GM19438 (cell line): ENCODE measurements at regions not wholly inside any gene's neighbourhood (a gene's known extent, or its start where the extent isn't known, plus 50 kb on each side); places are given as distances from the start of the nearest gene placed in this dataset.
"Not testable (repeated sequence)": the region's sequence is repeated elsewhere in the genome, so short reads cannot be mapped to it uniquely, and the experiment has no call there.

Experiments used
- ATAC-seq: cut with Tn5 transposase; IDR thresholded peaks from one replicate; pipeline ENCODE4 v1.9.1; 2021; ENCODE audit warnings: low read depth; ENCODE audit not compliant: unreplicated experiment

DNA sequence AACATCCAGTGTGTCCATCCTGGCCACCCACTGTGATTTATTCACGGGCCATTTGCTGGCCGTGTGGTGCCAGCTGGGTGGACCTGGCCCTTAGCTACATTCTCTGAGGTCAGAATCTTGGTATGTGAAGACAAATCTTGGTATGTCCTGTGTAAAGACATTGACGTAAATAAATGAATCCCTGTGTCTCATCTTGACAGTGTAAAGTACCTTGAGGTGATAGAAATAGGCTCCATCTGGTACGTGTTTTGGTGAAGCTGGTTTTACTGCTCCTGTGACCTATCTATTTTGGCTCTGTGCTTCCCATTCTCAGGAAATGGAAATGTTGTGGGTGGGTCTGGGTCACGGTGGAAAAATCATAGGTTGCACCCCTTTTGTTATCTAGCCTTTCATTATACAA lies 245.4 kb upstream of the ANKH start:
- no peak for ATAC-seq

DNA sequence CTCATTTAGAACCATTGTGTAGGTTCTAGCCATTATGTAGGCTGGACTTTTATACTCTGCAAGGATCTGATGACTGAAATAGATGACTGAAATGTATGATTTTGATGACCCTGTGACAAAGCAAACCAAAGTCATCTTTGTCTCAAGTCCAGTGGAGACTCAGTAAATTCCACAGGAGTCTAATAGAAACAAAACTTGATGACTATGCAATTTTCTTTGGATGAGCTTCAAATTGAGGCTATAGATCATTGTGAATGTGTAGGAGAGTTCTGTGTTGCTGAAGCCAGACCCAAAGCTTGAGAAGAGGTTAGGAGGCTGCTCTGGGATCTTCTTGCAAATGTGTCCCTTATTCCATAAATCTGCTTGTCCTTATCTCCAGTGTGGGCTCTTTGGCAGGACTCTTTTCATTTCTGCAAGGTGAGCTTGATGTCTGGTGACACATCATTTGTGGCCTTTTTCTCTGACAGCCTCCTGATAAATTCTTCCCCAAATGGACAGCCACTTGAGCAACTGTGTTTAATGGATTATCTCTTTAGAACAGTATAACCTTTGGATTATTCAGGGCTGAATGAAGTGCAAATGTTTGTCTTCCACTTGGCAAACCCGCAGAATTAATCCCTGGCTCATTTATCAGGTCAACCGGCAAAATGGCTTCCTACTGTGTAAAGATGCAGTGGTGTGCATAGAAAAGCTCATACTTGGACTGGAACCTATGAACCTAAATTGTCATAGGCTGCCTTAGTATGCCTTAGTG lies 235.1 kb upstream of the ANKH start:
- no peak for ATAC-seq

GRCh38 chr5:15105799-15106393 lies 234.3 kb upstream of the ANKH start:
- no peak for ATAC-seq

GRCh38 chr5:15103864-15104263 lies 232.3 kb upstream of the ANKH start:
- ATAC-seq = no peak

DNA sequence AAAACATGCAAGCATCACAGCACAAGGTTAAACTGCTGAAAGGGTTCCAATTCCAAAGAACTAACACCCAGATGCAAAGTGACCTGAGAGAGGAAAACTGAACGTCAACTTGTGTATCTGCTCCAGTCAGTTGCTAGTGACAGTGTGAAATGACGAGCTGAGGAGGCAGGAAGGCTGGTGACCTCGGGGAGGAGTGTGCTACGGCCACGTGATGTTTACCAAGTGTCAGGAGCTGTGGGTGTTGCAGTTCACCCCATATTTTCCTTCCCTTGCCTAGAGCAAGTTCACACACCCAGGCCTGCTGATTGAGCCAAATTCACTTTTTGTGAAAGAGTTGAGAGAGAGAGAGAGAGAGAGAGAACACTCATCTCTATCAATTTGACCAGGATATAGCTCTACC lies 231.6 kb upstream of the ANKH start:
- no peak for ATAC-seq

- ATAC-seq = no peak
These were observed 226.0 kb upstream of the ANKH start for GRCh38 chr5:15097552-15097951.

DNA sequence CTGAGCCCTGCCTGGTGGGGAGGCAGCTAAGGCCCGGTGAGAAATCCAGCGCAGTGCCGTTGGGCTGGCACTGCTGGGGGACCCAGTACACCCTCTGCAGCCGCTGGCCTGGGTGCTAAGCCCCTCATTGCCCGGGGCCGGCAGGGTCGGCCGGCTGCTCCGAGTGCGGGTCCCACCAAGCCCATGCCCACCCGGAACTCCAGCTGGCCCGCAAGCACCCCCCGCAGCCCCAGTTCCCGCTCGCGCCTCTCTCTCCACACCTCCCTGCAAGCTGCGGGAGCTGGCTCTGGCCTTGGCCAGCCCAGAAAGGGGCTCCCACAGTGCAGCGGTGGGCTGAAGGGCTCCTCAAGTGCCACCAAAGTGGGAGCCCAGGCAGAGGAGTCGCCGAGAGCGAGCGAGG lies 225.1 kb upstream of the ANKH start:
- not testable (repeated sequence) for ATAC-seq

GRCh38 chr5:15092801-15093200 lies 221.2 kb upstream of the ANKH start:
- ATAC-seq = no peak

- no peak for ATAC-seq
These were observed 214.1 kb upstream of the ANKH start for GRCh38 chr5:15085671-15086070.

DNA sequence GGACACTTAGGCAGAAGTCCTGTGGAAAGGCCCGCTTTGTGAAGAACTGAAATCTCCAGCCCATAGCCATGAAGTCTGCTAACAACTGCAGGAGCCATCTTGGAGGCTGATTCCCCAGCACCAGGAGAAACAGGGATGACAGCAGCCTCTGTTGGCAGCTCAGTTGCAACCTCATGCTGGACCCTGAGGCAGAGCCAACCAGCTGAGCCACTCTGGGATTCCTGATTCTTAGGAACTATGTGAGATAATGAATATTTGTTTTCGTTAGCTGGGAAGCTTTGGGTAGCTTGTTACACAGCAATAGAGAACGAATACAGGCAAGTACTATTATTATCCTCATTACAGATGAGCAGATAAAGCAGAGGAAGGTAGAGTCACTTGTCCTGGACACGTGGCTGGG lies 210.5 kb upstream of the ANKH start:
- no peak for ATAC-seq

- no peak for ATAC-seq
These were observed 208.6 kb upstream of the ANKH start for GRCh38 chr5:15080219-15080618.

- ATAC-seq = no peak
These were observed 208.0 kb upstream of the ANKH start for GRCh38 chr5:15079566-15079965.

GRCh38 chr5:15074651-15075050 lies 203.1 kb upstream of the ANKH start:
- no peak for ATAC-seq

DNA sequence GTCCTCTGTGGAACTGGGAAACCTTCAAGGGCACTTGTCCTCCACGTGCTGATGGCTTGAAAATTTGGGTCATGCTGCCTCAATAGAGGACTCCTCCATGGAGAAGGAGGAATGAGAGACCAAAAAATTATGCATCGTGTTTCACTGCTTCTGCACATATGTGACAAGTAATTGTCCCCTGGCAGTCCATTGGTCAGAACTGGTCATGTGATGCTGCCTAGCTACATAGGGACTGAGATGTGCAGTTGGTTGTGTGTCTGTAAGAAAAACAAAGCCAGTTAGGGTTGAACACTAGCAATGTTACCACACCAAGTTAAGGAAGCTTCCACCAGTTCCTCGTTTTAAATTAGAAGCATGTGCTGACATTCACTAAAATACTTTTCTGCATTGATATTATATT lies 201.9 kb upstream of the ANKH start:
- no peak for ATAC-seq

DNA sequence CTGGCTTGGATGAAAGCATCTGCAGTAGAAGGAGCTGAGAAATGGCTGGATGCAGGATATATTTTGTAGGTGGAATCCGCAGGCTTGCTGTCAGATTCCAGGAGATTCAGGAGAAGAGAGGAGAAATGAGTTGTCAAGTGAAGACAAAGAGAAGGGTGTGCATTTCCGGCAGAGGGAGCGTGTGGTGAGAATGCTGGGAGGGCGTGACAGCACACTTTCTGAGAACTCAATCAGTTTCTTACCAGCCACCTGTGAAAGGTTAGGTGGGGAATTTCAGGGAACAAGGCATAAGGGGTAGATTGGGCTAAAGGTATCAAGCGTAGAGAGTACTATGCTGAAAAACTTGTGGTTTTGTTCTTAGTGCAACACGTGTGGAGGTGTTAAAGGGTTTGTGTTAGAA lies 199.3 kb upstream of the ANKH start:
- ATAC-seq = no peak

DNA sequence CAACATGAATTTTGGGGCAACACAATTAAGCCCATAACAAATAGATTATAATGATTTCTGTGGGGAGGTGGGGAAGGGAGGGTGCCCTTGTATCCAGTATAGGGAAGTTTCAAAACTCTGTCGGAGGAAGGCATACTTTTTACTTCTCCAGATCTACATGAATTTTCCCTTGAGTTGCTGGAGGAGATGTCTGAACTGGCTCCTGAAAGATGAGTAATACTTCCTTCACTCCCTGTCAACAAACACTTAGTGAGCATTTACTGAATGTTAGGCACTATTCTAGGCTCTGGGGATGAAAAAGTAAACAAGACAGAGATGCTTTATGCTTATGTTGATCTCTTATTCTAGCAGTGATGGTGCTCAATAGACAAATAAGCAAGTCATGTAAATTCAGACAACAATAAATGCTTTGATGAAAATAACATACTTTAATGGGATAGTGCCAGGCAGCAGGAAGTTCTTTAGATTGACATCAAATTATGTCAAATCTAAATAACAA lies 197.9 kb upstream of the ANKH start:
- ATAC-seq = no peak

- ATAC-seq = no peak
These were observed 193.5 kb upstream of the ANKH start for GRCh38 chr5:15065091-15065490.

DNA sequence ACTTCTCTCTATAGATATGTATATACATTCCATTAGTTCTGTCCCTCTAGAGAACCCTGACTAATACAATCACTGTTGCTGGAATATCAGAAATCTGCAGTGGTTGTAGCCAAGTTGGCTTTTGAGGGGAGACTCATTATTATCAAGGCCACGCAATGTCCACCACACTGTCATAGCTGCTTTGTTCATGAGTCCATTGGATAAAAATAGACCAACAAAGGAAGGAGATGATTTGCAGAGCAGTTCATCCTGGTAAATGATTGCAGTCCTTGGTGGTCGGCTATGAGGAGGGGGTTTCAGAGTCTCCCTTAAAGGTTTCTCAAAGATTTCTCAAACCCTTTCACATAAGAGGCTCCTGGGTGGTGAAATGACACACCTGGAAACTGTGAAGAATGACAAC lies 192.8 kb upstream of the ANKH start:
- ATAC-seq = no peak

GRCh38 chr5:15056988-15057592 lies 185.5 kb upstream of the ANKH start:
- ATAC-seq = no peak

- no peak for ATAC-seq
These were observed 172.9 kb upstream of the ANKH start for GRCh38 chr5:15044521-15044920.

GRCh38 chr5:15037247-15037908 lies 165.8 kb upstream of the ANKH start:
- ATAC-seq = no peak
